DMS153 (cell line): ENCODE measurements at regions not wholly inside any gene's neighbourhood (a gene's known extent, or its start where the extent isn't known, plus 50 kb on each side); places are given as distances from the start of the nearest gene placed in this dataset.

ENCODE experiments used
- DNase-seq: peaks from one replicate; lab custom pipeline; 2025; lab: John Stamatoyannopoulos, UW

DNA sequence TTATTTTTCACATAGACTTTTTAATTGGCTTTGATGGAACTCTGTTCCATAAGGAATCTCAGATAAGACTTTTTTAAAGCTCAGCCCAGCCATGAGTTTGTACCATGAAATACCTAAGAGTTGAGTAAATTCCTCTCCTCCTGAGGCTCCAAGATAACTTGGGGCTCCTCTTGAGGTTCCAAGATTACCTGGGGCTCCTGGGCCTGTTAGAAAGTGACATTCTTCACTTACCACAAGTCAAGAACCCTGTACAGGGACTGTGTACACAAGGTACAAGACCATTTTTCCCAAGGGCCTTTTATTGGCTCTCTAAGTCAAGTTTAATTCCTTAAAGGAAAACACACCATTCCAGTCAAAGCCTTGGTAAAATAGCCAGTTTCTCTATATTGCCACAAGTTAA lies 111.3 kb upstream of the PRR20G start:
- DNase-seq = no peak

GRCh38 chr3:127396473-127396872 lies 108.6 kb upstream of the PRR20G start:
- no peak for DNase-seq

DNA sequence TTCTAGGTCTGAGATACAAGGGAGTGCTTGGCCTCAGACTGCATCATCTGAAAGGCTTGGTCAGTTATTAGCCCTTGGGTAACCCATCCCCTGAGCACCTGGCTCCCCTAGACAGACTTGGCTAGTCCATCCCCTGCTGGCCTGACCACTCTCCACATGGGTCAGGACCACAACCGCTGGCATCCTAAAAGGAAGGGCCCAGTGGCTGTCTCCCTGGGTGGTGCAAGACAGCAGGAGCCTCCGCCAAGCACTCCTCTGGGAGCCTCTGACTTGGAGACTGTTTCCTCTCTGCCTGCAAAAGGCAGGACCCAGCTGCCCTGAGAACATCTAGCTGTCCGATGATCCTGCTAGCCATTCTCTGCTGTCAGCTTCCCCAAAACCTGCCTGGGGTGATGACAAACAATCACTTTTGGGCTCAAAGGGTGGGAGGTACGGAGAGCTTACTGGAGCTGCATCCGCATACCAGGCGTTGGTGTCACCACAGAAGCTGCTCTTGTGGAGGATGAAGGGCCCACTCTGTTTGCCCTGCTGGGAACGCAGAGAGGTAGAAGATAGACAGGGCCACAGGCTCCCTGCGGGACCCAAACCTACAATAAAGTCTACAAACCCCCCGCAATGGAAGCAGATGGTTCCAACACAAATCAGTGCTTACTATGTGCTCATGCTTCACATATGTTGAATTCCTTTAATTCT lies 108.0 kb upstream of the PRR20G start:
- DNase-seq = no peak

GRCh38 chr3:127394984-127395662 lies 107.3 kb upstream of the PRR20G start:
- DNase-seq = no peak

DNA sequence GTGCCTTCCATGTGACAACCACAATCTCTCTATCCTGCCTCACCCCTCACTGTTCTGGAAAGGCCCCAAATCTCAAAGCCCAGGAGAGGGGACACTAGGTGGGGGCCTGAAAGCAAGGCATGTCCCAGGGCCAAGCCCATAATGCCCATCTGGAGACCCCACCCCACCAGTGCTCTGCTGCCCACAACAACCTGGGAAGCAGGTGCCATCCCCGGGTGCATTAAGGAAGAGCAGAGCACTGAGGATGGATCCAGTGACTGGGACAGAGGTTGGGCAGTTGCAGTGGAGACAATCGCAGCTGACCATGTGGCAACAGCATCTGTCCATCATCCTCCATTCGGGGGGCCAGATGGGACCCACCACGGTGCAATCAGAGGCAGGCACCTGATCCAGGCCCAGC lies 106.2 kb upstream of the PRR20G start:
- DNase-seq = no peak

GRCh38 chr3:127393131-127393820 lies 105.4 kb upstream of the PRR20G start:
- no peak for DNase-seq

DNA sequence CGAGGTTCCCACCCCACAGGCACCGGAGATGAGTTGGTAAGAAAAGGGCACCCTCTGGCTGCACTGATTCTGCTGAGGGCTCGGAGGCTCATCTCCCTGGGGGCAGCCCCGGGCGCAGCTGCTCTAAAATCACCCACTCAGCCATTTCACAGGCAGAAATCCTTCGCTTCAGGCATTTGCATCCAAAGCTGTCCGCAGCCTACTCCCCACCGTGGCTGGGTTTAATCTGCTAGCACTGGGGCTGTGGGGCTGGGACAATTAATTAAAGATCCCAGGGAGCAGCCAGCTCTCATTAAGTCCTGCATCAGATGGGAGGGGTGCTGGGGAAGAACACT lies 104.3 kb upstream of the PRR20G start:
- no peak for DNase-seq

DNA sequence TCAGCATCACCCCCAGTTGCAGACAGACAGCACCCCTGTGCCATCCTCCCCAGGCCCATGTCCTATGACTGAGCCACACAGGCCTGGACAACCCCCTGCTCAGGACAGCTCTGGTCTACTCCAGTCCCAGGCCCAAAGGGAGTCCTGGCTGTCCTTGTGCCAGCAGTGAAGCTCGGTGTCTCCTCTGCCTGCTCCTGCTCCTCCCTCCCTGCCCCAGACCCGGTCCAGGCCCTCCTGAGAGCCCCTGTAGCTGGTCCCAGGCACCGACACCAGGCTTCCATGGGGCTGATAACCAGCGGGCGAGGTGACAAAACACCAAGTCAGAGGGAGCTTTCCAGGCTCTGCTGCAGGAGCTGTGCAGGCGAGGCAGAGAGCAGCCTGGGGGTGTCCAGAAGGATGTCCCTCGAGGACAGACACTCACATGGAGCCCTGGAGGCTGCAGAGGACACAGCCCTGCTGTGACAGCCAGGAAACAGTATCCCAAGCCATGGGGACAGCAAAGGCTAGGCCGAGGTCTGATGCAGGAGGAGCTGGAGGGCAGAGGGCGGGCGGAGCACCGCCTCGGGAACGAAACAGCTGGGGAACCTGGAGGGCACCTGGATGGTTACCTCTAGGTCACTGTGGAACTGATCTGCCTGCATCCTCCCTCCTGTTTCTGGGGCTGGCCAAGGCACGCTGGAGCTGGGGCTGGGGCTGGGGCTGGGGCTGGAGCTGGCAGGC lies 103.8 kb upstream of the PRR20G start:
- DNase-seq = no peak

DNA sequence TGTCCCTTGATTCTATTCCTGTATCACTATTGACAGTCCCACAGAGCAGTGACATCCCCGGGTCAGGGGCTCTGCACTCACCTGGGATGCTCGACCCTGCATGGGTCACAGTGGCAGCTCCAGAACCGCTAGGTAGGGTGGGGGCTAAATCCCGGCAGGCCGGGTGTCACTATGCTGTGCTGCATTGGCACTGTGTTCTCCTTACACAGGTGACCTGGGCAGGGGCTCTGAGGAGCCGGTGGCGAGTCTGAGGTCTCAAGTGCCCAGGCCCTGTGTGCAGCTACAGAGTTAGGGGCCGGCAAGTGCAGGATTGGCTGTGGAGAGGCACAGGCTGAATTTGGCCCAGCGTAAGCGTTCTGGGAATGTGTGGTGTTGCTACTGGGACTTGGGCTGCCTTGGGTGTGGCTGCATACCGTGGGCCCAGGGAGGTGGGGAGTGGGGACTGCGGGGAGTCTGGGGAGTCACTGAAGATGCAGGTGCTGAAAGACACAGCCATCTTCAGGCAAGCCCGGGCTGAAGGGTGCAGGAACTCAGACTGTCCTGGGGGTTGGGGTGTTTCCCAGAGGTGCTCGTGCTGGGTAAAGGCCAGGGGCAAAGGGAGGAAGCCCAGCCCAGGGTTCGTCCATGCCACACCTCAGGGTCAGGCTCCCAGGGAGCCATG lies 102.6 kb upstream of the PRR20G start:
- no peak for DNase-seq

DNA sequence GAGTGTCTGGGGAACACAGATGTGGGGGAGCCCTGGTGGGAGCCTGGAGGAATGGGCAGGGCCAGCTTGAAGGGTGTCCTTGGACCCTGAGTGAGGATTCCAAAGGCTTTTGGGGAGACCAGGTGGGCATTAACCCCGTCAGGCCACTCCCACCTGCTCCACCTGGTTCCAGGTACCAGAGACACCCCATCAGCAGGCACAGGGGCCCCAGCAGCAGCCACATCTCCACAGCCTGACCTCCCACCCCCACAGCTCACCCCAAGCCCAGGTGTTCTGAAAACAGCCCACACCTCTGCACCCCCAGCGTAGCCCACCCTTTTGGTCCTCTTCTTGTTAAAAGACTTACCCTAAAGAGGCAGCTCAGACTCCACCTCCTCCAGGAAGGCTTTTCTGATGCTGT lies 102.1 kb upstream of the PRR20G start:
- DNase-seq = no peak

GRCh38 chr3:127389420-127389819 lies 101.6 kb upstream of the PRR20G start:
- no peak for DNase-seq

DNA sequence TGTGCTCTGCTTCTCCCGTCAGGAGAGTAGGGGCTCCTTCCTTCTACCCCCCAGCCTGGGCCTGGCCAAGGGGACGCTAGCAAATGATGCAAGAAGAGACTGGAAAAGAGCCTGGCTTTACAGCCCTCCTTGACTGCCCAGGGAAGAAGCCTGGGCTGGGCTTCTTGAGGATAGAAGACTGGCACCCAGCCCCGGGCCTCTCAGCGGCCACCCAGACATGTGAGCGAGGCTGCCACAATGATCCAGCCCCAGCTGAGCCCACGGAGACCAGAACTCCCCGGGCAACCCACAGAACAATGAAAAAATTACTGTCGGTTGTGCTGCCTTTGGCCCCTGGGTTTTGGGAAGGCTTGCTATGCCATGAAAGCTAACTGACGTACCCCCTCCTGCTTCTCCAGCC lies 100.6 kb upstream of the PRR20G start:
- DNase-seq = no peak

- DNase-seq = no peak
Measured at GRCh38 chr3:127387556-127388153, 99.8 kb upstream of the PRR20G start.

- DNase-seq = no peak
Measured at GRCh38 chr3:127387119-127387518, 99.3 kb upstream of the PRR20G start.

GRCh38 chr3:127386490-127386889 lies 98.6 kb upstream of the PRR20G start:
- no peak for DNase-seq

DNA sequence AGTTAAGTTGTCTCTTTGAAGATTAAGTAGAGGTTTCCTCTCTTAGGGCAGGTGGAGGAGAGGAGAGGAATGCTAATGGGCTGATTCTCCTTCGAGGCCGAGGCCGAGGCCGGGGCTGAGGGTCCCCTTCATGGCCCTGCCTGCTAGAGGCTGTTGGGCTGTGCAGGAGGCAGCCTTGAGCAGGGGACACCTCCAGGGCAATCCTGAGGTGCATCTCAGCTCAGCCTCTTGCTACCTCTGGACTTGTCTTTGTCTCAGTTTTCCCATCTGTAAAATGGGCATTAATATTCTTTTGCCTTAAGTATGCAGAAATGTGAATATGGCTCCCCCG lies 97.7 kb upstream of the PRR20G start:
- no peak for DNase-seq

DNA sequence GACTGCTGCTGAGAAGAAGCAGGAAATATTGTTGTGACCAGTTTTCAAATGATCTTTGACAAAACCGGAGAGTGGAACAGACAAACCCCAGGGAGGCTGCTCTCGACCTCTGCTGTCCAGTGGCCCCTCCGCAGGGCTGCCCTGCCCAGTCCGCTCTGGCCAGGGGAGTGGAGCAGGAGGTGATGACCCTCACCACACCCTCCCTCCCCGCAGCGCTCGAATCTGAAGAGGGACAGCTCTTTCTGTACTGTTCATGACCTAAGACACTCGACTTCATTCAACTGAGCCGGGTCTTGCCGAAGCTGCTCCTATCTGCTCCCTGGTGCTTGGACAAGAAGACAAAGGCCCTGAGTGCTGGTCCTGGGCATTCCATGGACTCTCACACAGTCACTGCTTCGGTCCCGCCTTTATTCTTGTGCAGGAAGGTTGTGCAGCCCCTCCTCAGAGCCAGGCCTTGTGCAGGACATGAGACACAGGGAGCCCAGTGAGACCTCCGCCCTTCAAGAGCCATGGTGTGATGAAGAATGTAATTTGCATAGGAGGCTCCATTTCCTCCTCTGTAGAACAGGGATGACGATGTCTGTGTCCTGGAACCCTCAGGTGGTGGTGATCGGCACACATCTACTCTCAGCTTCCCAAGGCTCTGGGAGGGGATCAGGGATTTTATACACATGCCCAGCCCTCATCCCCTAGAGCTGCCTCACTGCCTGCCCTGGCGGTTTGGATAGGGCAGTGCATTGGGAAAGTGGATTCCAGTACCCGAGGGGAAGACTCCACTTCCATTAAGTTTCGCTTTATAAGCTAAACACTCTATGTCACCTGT lies 97.1 kb upstream of the PRR20G start:
- DNase-seq = no peak

DNA sequence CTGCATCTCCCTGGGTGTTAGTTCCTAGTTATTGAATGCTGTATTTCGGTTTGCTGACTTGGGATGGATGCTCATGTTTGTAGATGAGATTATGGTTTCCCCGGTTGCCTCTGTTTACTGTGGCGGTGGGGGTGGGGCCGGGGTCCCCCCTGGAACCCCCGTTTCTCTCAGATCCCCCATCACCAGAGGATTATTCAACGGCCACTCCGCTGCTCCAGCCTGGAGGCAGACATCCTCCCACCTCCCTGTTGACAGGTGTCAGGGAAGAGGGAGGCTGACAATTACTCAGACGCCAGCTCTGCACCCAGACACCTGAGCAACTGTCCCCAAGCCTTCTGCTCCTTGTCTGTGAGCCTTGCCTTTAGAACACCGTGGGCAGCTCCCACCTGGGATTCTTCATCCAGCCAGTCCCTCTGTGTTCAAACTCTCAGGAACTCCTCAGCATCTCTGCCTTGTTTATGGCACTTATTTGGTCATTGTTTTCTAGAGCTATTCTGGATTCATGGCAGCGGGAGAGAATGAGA lies 95.9 kb upstream of the PRR20G start:
- no peak for DNase-seq

GRCh38 chr3:127377801-127378655 lies 90.2 kb upstream of the PRR20G start:
- DNase-seq = no peak
